H9 (cell line): ENCODE measurements at regions not wholly inside any gene's neighbourhood (a gene's known extent, or its start where the extent isn't known, plus 50 kb on each side); places are given as distances from the start of the nearest gene placed in this dataset.

ENCODE experiments used
- DNase-seq: peaks from one replicate; pipeline ENCODE4 v3.0.0-alpha.2; 2017
- H2AFZ ChIP-seq: one replicate; pipeline ENCODE4 v1.6.1; 2013; ENCODE audit warnings: mild to moderate bottlenecking, low read length, control low read depth, moderate library complexity
- H2AK5ac ChIP-seq: 2 replicates; pipeline ENCODE4 v1.6.1; 2013; ENCODE audit warnings: low read length, control low read depth, mixed read lengths; ENCODE audit not compliant: insufficient read length
- H2BK120ac ChIP-seq: one replicate; pipeline ENCODE4 v1.6.1; 2013; ENCODE audit warnings: low read depth, mild to moderate bottlenecking, low read length, control low read depth, inconsistent platforms; ENCODE audit not compliant: poor library complexity, severe bottlenecking
- H2BK12ac ChIP-seq: 2 replicates; pipeline ENCODE4 v1.6.1; 2013; ENCODE audit warnings: low read length, control low read depth, mixed read lengths, low read depth; ENCODE audit not compliant: insufficient read length
- H2BK15ac ChIP-seq: 2 replicates; pipeline ENCODE4 v1.6.1; 2013; ENCODE audit warnings: low read depth, low read length, control low read depth
- H2BK20ac ChIP-seq: one replicate; pipeline ENCODE4 v1.6.1; 2013; ENCODE audit warnings: low read depth, mild to moderate bottlenecking, low read length, control low read depth, inconsistent platforms; ENCODE audit not compliant: poor library complexity, severe bottlenecking
- H2BK5ac ChIP-seq: 2 replicates; pipeline ENCODE4 v1.6.1; 2013; ENCODE audit warnings: low read length, control low read depth, mixed read lengths; ENCODE audit not compliant: insufficient read length
- H3K14ac ChIP-seq: 2 replicates; pipeline ENCODE4 v1.6.1; 2013; ENCODE audit warnings: low read length, control low read depth; ENCODE audit not compliant: insufficient read depth
- H3K18ac ChIP-seq: 2 replicates; pipeline ENCODE4 v1.6.1; 2013; ENCODE audit warnings: low read depth, mild to moderate bottlenecking, mixed read lengths, low read length, control low read depth; ENCODE audit not compliant: insufficient read length
- H3K23ac ChIP-seq: 2 replicates; pipeline ENCODE4 v1.6.1; 2013; ENCODE audit warnings: low read length, control low read depth, mixed read lengths, low read depth; ENCODE audit not compliant: insufficient read length
- H3K23me2 ChIP-seq: 2 replicates; pipeline ENCODE4 v1.6.1; 2013; ENCODE audit warnings: low read depth, mild to moderate bottlenecking, mixed read lengths, low read length, control low read depth; ENCODE audit not compliant: insufficient read length, poor library complexity, severe bottlenecking
- H3K27ac ChIP-seq: 2 replicates; pipeline ENCODE4 v1.5.1; 2013; ENCODE audit warnings: low read length, control low read depth, mixed read lengths, low read depth; ENCODE audit not compliant: insufficient read length
- H3K27me3 ChIP-seq: 2 replicates; pipeline ENCODE4 v1.6.1; 2013; ENCODE audit warnings: low read length, control low read depth, inconsistent platforms; ENCODE audit not compliant: insufficient read depth
- H3K4ac ChIP-seq: 2 replicates; pipeline ENCODE4 v1.6.1; 2013; ENCODE audit warnings: low read depth, mild to moderate bottlenecking, control low read depth, inconsistent platforms, low read length, moderate library complexity
- H3K4me1 ChIP-seq: 2 replicates; pipeline ENCODE4 v1.6.1; 2013; ENCODE audit warnings: low read length, control low read depth, inconsistent platforms; ENCODE audit not compliant: insufficient read depth
- H3K4me2 ChIP-seq: 2 replicates; pipeline ENCODE4 v1.6.1; 2013; ENCODE audit warnings: low read length, control low read depth, mixed read lengths; ENCODE audit not compliant: insufficient read length, insufficient read depth
- H3K56ac ChIP-seq: 2 replicates; pipeline ENCODE4 v1.6.1; 2013; ENCODE audit warnings: low read depth, mild to moderate bottlenecking, mixed read lengths, low read length, control low read depth; ENCODE audit not compliant: insufficient read length
- H3K79me1 ChIP-seq: 2 replicates; pipeline ENCODE4 v1.6.1; 2013; ENCODE audit warnings: low read depth, mild to moderate bottlenecking, moderate library complexity, low read length, control low read depth, inconsistent platforms; ENCODE audit not compliant: insufficient read depth, poor library complexity, severe bottlenecking
- H3K79me2 ChIP-seq: 2 replicates; pipeline ENCODE4 v1.6.1; 2013; ENCODE audit warnings: low read length, control low read depth, inconsistent platforms; ENCODE audit not compliant: insufficient read depth
- H3K9ac ChIP-seq: 2 replicates; pipeline ENCODE4 v1.6.1; 2013; ENCODE audit warnings: low read length, control low read depth, mixed read lengths; ENCODE audit not compliant: insufficient read length; ENCODE audit errors: extremely low read depth
- H3K9me3 ChIP-seq: one replicate; pipeline ENCODE4 v1.6.1; 2013; ENCODE audit warnings: low read depth, low read length, inconsistent platforms; ENCODE audit not compliant: control insufficient read depth
- H3T11ph ChIP-seq: one replicate; pipeline ENCODE4 v1.6.1; 2013; ENCODE audit warnings: mild to moderate bottlenecking, low read length, control low read depth, inconsistent platforms
- H4K20me1 ChIP-seq: one replicate; pipeline ENCODE4 v1.6.1; 2013; ENCODE audit not compliant: control insufficient read depth, insufficient read length, insufficient read depth
- H4K5ac ChIP-seq: 2 replicates; pipeline ENCODE4 v1.6.1; 2013; ENCODE audit warnings: low read depth, mild to moderate bottlenecking, mixed read lengths, low read length, control low read depth; ENCODE audit not compliant: insufficient read length
- H4K8ac ChIP-seq: replicated peaks from 2 replicates; pipeline ENCODE4 v1.6.1; 2013; ENCODE audit warnings: low read length, control low read depth, mixed read lengths, low read depth; ENCODE audit not compliant: insufficient read length
- H4K91ac ChIP-seq: 2 replicates; pipeline ENCODE4 v1.6.1; 2013; ENCODE audit warnings: low read depth, mild to moderate bottlenecking, moderate library complexity, mixed read lengths, low read length, control low read depth; ENCODE audit not compliant: insufficient read length
- H3K27ac Mint-ChIP-seq, 3 experiments: 2 replicates in 2 of 3; 3 replicates in 1 of 3; pipeline ENCODE4 v1.8.0; 2020 to 2021; ENCODE audit warnings: mixed read lengths in 3 of 3, mild to moderate bottlenecking in 1 of 3, moderate library complexity in 1 of 3
- H3K27me3 Mint-ChIP-seq: 2 replicates; pipeline ENCODE4 v1.8.0; 2021; ENCODE audit warnings: low read depth, mild to moderate bottlenecking, moderate library complexity, mixed read lengths
- H3K36me3 Mint-ChIP-seq, 3 experiments: 2 replicates in 2 of 3; 3 replicates in 1 of 3; pipeline ENCODE4 v1.8.0; 2020 to 2021; ENCODE audit warnings: low read depth in 3 of 3, mixed read lengths in 3 of 3; ENCODE audit not compliant: insufficient read depth in 1 of 3
- H3K4me1 Mint-ChIP-seq, 2 experiments: 2 replicates each; pipeline ENCODE4 v1.8.0; 2020; ENCODE audit warnings: mixed read lengths in 2 of 2
- H3K4me3 Mint-ChIP-seq, 2 experiments: 2 replicates in 1 of 2; 3 replicates in 1 of 2; pipeline ENCODE4 v1.8.0; 2020 to 2021; ENCODE audit warnings: mild to moderate bottlenecking in 2 of 2, mixed read lengths in 2 of 2, moderate library complexity in 1 of 2
- H3K9me3 Mint-ChIP-seq, 2 experiments: 2 replicates in 1 of 2; 3 replicates in 1 of 2; pipeline ENCODE4 v1.8.0; 2020; ENCODE audit warnings: mild to moderate bottlenecking in 2 of 2, mixed read lengths in 2 of 2, moderate library complexity in 1 of 2
- WGBS: extraction: QIAGEN DNeasy Blood & Tissue Kit; methylation state at CpG from one replicate; pipeline ENCODE4 v1.1.7; 2013; ENCODE audit warnings: missing lambda C conversion rate, low lambda C conversion rate, mixed read lengths; ENCODE audit not compliant: insufficient read length; ENCODE audit errors: extremely low coverage; 5-methylcytosine and 5-hydroxymethylcytosine counted together
- TF ChIP-seq, protein P1 (sequence below): fragments of 200-600 bp; sonication (generic); conservative IDR thresholded peaks from 3 replicates; pipeline ENCODE4 v1.8.0; 2021; ENCODE audit warnings: antibody characterized with exemption, mild to moderate bottlenecking

DNA sequence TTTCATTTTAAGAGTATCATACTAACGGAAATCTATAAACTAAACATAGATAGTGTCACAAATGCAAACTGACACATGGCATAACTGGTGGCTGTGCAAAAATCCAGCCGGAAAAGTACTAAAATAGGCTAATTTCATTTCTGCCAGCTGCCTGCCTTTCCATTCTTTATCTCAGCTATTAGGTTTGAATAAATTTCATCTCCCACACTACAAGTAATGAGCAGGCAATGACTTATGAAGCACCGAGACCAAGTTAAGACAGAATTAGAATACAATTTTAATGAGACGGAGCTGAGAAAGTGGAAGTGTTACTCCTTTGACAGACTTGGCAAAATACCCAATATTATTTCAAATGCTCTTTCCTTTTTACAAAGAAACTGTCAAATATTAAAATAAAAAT, 258.8 kb upstream of the ZNF608 start:
- no peaks in the 10 kb centered on the region for H3K36me3 Mint-ChIP-seq
- H3K79me1 ChIP-seq, result no peaks in the 10 kb centered on the region
- TF ChIP-seq, protein P1, sequence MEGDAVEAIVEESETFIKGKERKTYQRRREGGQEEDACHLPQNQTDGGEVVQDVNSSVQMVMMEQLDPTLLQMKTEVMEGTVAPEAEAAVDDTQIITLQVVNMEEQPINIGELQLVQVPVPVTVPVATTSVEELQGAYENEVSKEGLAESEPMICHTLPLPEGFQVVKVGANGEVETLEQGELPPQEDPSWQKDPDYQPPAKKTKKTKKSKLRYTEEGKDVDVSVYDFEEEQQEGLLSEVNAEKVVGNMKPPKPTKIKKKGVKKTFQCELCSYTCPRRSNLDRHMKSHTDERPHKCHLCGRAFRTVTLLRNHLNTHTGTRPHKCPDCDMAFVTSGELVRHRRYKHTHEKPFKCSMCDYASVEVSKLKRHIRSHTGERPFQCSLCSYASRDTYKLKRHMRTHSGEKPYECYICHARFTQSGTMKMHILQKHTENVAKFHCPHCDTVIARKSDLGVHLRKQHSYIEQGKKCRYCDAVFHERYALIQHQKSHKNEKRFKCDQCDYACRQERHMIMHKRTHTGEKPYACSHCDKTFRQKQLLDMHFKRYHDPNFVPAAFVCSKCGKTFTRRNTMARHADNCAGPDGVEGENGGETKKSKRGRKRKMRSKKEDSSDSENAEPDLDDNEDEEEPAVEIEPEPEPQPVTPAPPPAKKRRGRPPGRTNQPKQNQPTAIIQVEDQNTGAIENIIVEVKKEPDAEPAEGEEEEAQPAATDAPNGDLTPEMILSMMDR, result no peak
- H3K14ac ChIP-seq, result no peak overlapping the region
- H3K23me2 ChIP-seq, result no peaks in the 10 kb centered on the region
- no peaks in the 10 kb centered on the region for H3K27me3 ChIP-seq
- H3K9me3 ChIP-seq, result no peaks in the 10 kb centered on the region
- no peak overlapping the region for H3K27ac ChIP-seq
- H3T11ph ChIP-seq, result no peak overlapping the region
- no peak overlapping the region for H2AFZ ChIP-seq
- no peak overlapping the region for H2BK12ac ChIP-seq
- H3K4ac ChIP-seq, result no peak overlapping the region
- H3K4me1 Mint-ChIP-seq, result peaks cover 56% of the 10 kb centered on the region in 2 experiments
- no peak overlapping the region for H2BK120ac ChIP-seq
- no CpG with 5 or more reads among the region's 4 CpGs for WGBS
- no peak overlapping the region for H3K4me2 ChIP-seq
- no peak overlapping the region for H2BK20ac ChIP-seq
- H2BK15ac ChIP-seq, result no peak overlapping the region
- H4K8ac ChIP-seq, result no peak overlapping the region
- no peak overlapping the region for H3K4me3 Mint-ChIP-seq
- peak overlapping the region in 1 of 3 experiments; percentile 54; a peak in 1 of 7 replicates for H3K27ac Mint-ChIP-seq
- H3K23ac ChIP-seq, result no peak overlapping the region
- H2AK5ac ChIP-seq, result no peak overlapping the region
- no peaks in the 10 kb centered on the region for H3K79me2 ChIP-seq
- no peak overlapping the region for H4K91ac ChIP-seq
- H3K56ac ChIP-seq, result no peak overlapping the region
- no peak overlapping the region for H3K9ac ChIP-seq
- no peak overlapping the region for H3K18ac ChIP-seq
- no peaks in the 10 kb centered on the region for H3K27me3 Mint-ChIP-seq
- no peak for DNase-seq
- no peak overlapping the region for H2BK5ac ChIP-seq
- no peaks in the 10 kb centered on the region for H4K20me1 ChIP-seq
- no peak overlapping the region for H4K5ac ChIP-seq
- H3K9me3 Mint-ChIP-seq, result no peaks in the 10 kb centered on the region
- H3K4me1 ChIP-seq, result peaks cover 11% of the 10 kb centered on the region; the same call in 1 of the 2 replicates
